ENCODE measurements at regions not wholly inside any gene's neighbourhood (a gene's known extent, or its start where the extent isn't known, plus 50 kb on each side); places are given as distances from the start of the nearest gene placed in this dataset.

- POLR2A ChIA-PET (ENCODE audit: unreplicated experiment): no interaction called here
- Histone ChIP-seq H3K4me1 (replicated peaks; ENCODE audit: insufficient read depth) (no peaks in the 10 kb centered on the region), H3F3A (ENCODE audit: insufficient read depth, low read depth) (no peaks in the 10 kb centered on the region), H3K79me2 (ENCODE audit: low read depth) (no peaks in the 10 kb centered on the region), H3K36me3 (ENCODE audit: low read depth) (no peaks in the 10 kb centered on the region), H4K20me1 (ENCODE audit: insufficient read depth) (no peaks in the 10 kb centered on the region), H3K4me3 (no peak overlapping the region), H2AFZ (no peak overlapping the region), H3K9me2 (ENCODE audit: insufficient read depth) (no peaks in the 10 kb centered on the region), H3K4me2 (no peak overlapping the region), H3K9me3 (ENCODE audit: insufficient read depth, low read depth) (no peaks in the 10 kb centered on the region), H3K27me3 (ENCODE audit: insufficient read depth, low read depth) (no peaks in the 10 kb centered on the region), H3K27ac (no peak overlapping the region)
- no peak for DNase-seq
- no TSS peak for BruUV-seq (replicated peaks)
- TF ChIP-seq CTCF (conservative IDR thresholded peaks at IDR 0.05): no peak
- TF ChIP-seq EZH2 (IDR thresholded peaks at IDR 0.05; ENCODE audit: low read depth): no peak
- CTCF ChIA-PET: no interaction called here
- intact Hi-C loops (cut with micrococcal nuclease; ENCODE audit: unreplicated experiment): no loop called here
Observed at GRCh38 chr6:78192057-78192456, 539.2 kb downstream of the MEI4 start.

- Histone ChIP-seq H2AFZ (no peak overlapping the region), H4K20me1 (ENCODE audit: insufficient read depth) (no peaks in the 10 kb centered on the region), H3F3A (ENCODE audit: insufficient read depth, low read depth) (no peaks in the 10 kb centered on the region), H3K9me2 (ENCODE audit: insufficient read depth) (no peaks in the 10 kb centered on the region), H3K4me1 (replicated peaks; ENCODE audit: insufficient read depth) (no peaks in the 10 kb centered on the region), H3K4me3 (no peak overlapping the region), H3K27ac (no peak overlapping the region), H3K9me3 (ENCODE audit: insufficient read depth, low read depth) (no peaks in the 10 kb centered on the region), H3K4me2 (no peak overlapping the region), H3K27me3 (ENCODE audit: insufficient read depth, low read depth) (no peaks in the 10 kb centered on the region), H3K36me3 (ENCODE audit: low read depth) (no peaks in the 10 kb centered on the region), H3K79me2 (ENCODE audit: low read depth) (no peaks in the 10 kb centered on the region)
- TF ChIP-seq CTCF (conservative IDR thresholded peaks at IDR 0.05): no peak
- no peak for TF ChIP-seq EZH2 (IDR thresholded peaks at IDR 0.05; ENCODE audit: low read depth)
- no peak for DNase-seq
- intact Hi-C loops (cut with micrococcal nuclease; ENCODE audit: unreplicated experiment): no loop called here
- ChIA-PET POLR2A (ENCODE audit: unreplicated experiment) (no interaction called here), CTCF (no interaction called here)
- BruUV-seq (replicated peaks): no TSS peak
Observed at GRCh38 chr6:78199044-78199443, 546.2 kb downstream of the MEI4 start.

- H3K79me2 ChIP-seq (ENCODE audit: low read depth): no peaks in the 10 kb centered on the region
- no peak overlapping the region for H3K4me2 ChIP-seq
- no peaks in the 10 kb centered on the region for H3K36me3 ChIP-seq (ENCODE audit: low read depth)
- H3K9me2 ChIP-seq (ENCODE audit: insufficient read depth): no peaks in the 10 kb centered on the region
- H3K27me3 ChIP-seq (ENCODE audit: insufficient read depth, low read depth): no peaks in the 10 kb centered on the region
- no peak for DNase-seq
- ChIA-PET CTCF (no interaction called here), POLR2A (ENCODE audit: unreplicated experiment) (no interaction called here)
- no peak overlapping the region for H3K4me3 ChIP-seq
- no peak overlapping the region for H2AFZ ChIP-seq
- H3F3A ChIP-seq (ENCODE audit: insufficient read depth, low read depth): no peaks in the 10 kb centered on the region
- no peaks in the 10 kb centered on the region for H3K9me3 ChIP-seq (ENCODE audit: insufficient read depth, low read depth)
- intact Hi-C loops (cut with micrococcal nuclease; ENCODE audit: unreplicated experiment): no loop called here
- no TSS peak for BruUV-seq (replicated peaks)
- TF ChIP-seq EZH2 (IDR thresholded peaks at IDR 0.05; ENCODE audit: low read depth): no peak
- no peak for TF ChIP-seq CTCF (conservative IDR thresholded peaks at IDR 0.05)
- no peaks in the 10 kb centered on the region for H3K4me1 ChIP-seq (replicated peaks; ENCODE audit: insufficient read depth)
- no peaks in the 10 kb centered on the region for H4K20me1 ChIP-seq (ENCODE audit: insufficient read depth)
- H3K27ac ChIP-seq: no peak overlapping the region
Observed at GRCh38 chr6:78222226-78222625, 569.4 kb downstream of the MEI4 start.

Measured in PC-9 (cell line).